NB4 (cell line): ENCODE measurements at regions not wholly inside any gene's neighbourhood (a gene's known extent, or its start where the extent isn't known, plus 50 kb on each side); places are given as distances from the start of the nearest gene placed in this dataset.

Experiments used
- POLR2A ChIP-seq: IDR thresholded peaks from 2 replicates; pipeline ENCODE4 v1.6.1; 2011; ENCODE audit warnings: mild to moderate bottlenecking; ENCODE audit not compliant: insufficient read length; ENCODE audit errors: extremely low read depth
- TF ChIP-seq, protein P1 (sequence below): IDR thresholded peaks from one replicate; pipeline ENCODE4 v1.5.1; 2012; ENCODE audit warnings: low read depth, low read length

DNA sequence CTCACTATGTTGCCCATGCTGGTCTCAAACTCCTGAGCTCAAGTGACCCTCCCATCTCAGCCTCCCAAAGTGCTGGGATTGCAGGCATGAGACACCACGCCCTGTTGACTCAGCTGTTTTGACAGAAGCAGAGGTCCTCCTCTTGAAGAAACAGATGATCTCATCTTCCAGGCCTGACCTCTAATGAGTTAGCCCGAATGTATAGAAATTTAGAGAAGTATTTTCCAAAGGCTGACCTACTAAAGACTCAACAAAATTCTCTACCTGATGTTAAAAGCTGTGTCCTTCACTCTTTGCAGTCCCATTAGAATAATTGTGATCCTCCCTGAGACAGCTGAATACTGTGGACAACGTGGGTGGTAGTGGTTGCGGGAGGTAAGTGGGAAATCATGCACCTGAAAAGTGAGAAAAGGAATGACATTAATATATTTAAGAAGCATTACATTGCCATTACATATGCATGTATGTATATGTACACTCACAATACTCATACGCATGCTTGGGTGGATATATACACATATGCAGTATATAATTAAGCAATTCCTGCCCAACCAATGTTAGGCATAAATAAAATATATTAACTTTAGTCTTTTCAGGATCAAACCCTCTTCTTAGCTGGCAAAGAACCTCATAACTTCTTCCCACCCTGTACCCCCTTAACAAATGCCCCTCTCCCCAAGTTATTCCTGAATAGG lies 204.6 kb upstream of the NR2F2 start:
- TF ChIP-seq, protein P1, sequence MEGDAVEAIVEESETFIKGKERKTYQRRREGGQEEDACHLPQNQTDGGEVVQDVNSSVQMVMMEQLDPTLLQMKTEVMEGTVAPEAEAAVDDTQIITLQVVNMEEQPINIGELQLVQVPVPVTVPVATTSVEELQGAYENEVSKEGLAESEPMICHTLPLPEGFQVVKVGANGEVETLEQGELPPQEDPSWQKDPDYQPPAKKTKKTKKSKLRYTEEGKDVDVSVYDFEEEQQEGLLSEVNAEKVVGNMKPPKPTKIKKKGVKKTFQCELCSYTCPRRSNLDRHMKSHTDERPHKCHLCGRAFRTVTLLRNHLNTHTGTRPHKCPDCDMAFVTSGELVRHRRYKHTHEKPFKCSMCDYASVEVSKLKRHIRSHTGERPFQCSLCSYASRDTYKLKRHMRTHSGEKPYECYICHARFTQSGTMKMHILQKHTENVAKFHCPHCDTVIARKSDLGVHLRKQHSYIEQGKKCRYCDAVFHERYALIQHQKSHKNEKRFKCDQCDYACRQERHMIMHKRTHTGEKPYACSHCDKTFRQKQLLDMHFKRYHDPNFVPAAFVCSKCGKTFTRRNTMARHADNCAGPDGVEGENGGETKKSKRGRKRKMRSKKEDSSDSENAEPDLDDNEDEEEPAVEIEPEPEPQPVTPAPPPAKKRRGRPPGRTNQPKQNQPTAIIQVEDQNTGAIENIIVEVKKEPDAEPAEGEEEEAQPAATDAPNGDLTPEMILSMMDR: no peak
- no peak for TF ChIP-seq POLR2A
